CD4-positive, CD25-positive, alpha-beta regulatory T cell (primary cell): ENCODE measurements at regions not wholly inside any gene's neighbourhood (a gene's known extent, or its start where the extent isn't known, plus 50 kb on each side); places are given as distances from the start of the nearest gene placed in this dataset.

Experiments used
- ATAC-seq, 2 donors: fragments of 150-1000 bp; cut with Tn5 transposase; one replicate each; pipeline ENCODE4 v1.10.0; 2021; ENCODE audit warnings: low read depth in 2 of 2, moderate number of reproducible peaks in 2 of 2, moderate library complexity in 1 of 2
- DNase-seq, 3 donors: peaks; one replicate each; pipeline versions ENCODE4 v3.0.0 to v3.0.0-alpha.2; 2012 to 2022; ENCODE audit warnings: mixed read lengths in 1 of 3
- H3K27ac ChIP-seq: one replicate; pipeline ENCODE4 v1.7.0; 2013; ENCODE audit warnings: mild to moderate bottlenecking, low read length; ENCODE audit not compliant: insufficient read depth, poor library complexity, severe bottlenecking
- H3K27me3 ChIP-seq: one replicate; pipeline ENCODE4 v1.7.0; 2013; ENCODE audit warnings: low read length; ENCODE audit not compliant: control insufficient read depth, insufficient read depth
- H3K36me3 ChIP-seq: one replicate; pipeline ENCODE4 v1.7.0; 2013; ENCODE audit warnings: mild to moderate bottlenecking, low read length, moderate library complexity; ENCODE audit not compliant: control insufficient read depth, insufficient read depth
- H3K4me1 ChIP-seq: 2 replicates; pipeline ENCODE4 v1.7.0; 2013; ENCODE audit warnings: mild to moderate bottlenecking, low read length; ENCODE audit not compliant: insufficient read depth, control insufficient read depth, poor library complexity, severe bottlenecking
- H3K4me3 ChIP-seq: one replicate; pipeline ENCODE4 v1.7.0; 2013; ENCODE audit warnings: low read depth, mild to moderate bottlenecking, low read length, moderate library complexity
- H3K9me3 ChIP-seq, 2 experiments: 1 replicate in 1 of 2; 2 replicates in 1 of 2; pipeline ENCODE4 v1.7.0; 2013; ENCODE audit warnings: low read length in 2 of 2, mild to moderate bottlenecking in 1 of 2, moderate library complexity in 1 of 2; ENCODE audit not compliant: control insufficient read depth in 2 of 2
- H3K27ac Mint-ChIP-seq, 3 donors: one replicate each; pipeline ENCODE4 v1.8.0; 2020 to 2022; ENCODE audit warnings: mild to moderate bottlenecking in 3 of 3, mixed read lengths in 3 of 3, moderate library complexity in 2 of 3
- H3K27me3 Mint-ChIP-seq: one replicate; pipeline ENCODE4 v1.8.0; 2022; ENCODE audit warnings: mild to moderate bottlenecking, mixed read lengths
- H3K36me3 Mint-ChIP-seq: one replicate; pipeline ENCODE4 v1.8.0; 2020; ENCODE audit warnings: mixed read lengths
- H3K4me1 Mint-ChIP-seq, 4 donors: one replicate each; pipeline ENCODE4 v1.8.0; 2020 to 2022; ENCODE audit warnings: mixed read lengths in 4 of 4, mild to moderate bottlenecking in 1 of 4
- H3K4me3 Mint-ChIP-seq, 4 donors: one replicate each; pipeline ENCODE4 v1.8.0; 2020 to 2022; ENCODE audit warnings: mild to moderate bottlenecking in 4 of 4, mixed read lengths in 4 of 4, moderate library complexity in 3 of 4
- H3K9me3 Mint-ChIP-seq, 7 donors: one replicate each; pipeline ENCODE4 v1.8.0; 2020 to 2022; ENCODE audit warnings: mixed read lengths in 7 of 7, mild to moderate bottlenecking in 3 of 7, moderate library complexity in 2 of 7

DNA sequence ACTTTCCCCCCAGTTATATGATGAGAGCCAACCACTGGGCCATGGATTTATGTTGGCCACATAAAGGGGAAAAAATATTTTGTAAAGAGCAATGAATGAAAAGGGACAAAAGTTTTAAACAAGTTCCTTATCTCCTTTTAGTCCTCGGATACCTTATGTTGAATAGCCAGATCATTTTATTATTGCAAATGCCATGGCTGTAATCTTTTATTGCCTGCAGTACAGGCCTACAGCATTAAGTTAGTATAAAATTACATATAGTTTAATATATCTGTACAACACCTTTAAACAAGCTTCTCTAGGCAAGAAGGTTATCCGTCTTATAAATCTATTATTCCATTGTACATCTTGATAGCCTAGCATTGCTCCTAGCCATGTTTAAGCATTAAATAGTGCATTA, 93.9 kb upstream of the SLC35B3 start:
- H3K27ac ChIP-seq = no peak overlapping the region
- ATAC-seq (no peak), DNase-seq (no peak)
- no peaks in the 10 kb centered on the region for H3K9me3 ChIP-seq
- Mint-ChIP-seq H3K4me3 (no peak overlapping the region), H3K36me3 (no peaks in the 10 kb centered on the region), H3K4me1 (peaks cover 0 to 2% (median 0%) of the 10 kb centered on the region in 4 donors), H3K27me3 (no peaks in the 10 kb centered on the region), H3K27ac (no peak overlapping the region), H3K9me3 (no peaks in the 10 kb centered on the region)
- no peaks in the 10 kb centered on the region for H3K4me1 ChIP-seq
- H3K27me3 ChIP-seq = no peaks in the 10 kb centered on the region
- H3K36me3 ChIP-seq = no peaks in the 10 kb centered on the region
- H3K4me3 ChIP-seq = no peak overlapping the region

DNA sequence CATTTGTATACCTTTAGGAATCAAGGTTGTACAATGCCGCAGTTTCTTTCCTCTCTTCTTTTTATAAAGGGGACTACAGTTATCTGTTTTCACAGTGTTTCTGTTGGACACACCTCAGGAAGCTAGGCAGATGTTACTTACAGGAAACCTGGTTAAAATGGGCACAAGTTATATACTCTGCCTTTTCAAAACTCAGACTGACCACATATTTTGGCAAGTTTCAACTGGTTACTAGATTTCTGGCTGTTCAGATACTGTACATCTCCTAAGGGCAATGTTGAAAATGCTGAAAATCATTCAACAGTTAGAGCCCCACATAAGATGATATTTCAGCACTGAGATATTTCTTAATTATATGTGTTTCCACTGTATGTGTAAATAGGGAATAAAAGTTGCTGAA, 92.5 kb upstream of the SLC35B3 start:
- H3K27me3 ChIP-seq = no peaks in the 10 kb centered on the region
- no peaks in the 10 kb centered on the region for H3K4me1 ChIP-seq
- Mint-ChIP-seq H3K27me3 (no peaks in the 10 kb centered on the region), H3K4me1 (peaks cover 0 to 2% (median 0%) of the 10 kb centered on the region in 4 donors), H3K27ac (no peak overlapping the region), H3K4me3 (no peak overlapping the region), H3K9me3 (no peaks in the 10 kb centered on the region), H3K36me3 (no peaks in the 10 kb centered on the region)
- ATAC-seq (no peak), DNase-seq (no peak)
- H3K4me3 ChIP-seq = no peak overlapping the region
- H3K27ac ChIP-seq = no peak overlapping the region
- no peaks in the 10 kb centered on the region for H3K9me3 ChIP-seq
- H3K36me3 ChIP-seq = no peaks in the 10 kb centered on the region

DNA sequence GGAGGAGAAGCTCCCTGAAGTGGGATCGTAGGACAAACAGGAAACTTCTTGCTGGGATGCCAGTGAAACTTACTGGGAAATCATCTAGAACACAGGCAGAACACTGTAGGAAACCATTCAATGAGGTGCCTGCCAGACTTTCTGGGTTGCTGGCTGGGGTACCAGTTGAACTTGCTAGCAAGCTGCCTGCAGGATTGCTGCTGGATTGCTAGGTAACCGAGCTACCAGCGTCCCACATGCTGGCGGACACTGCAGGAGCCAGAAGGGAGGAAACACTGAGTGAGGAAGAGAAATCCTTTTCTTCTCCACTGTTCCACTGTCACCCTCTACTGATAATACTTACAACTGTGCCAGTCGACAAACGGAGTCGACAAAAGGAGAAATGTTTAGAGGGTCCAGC, 91.3 kb upstream of the SLC35B3 start:
- Histone ChIP-seq H3K27me3 (no peaks in the 10 kb centered on the region), H3K4me1 (no peaks in the 10 kb centered on the region), H3K27ac (no peak overlapping the region), H3K36me3 (no peaks in the 10 kb centered on the region), H3K4me3 (no peak overlapping the region), H3K9me3 (no peaks in the 10 kb centered on the region)
- Mint-ChIP-seq H3K27ac (no peak overlapping the region), H3K4me1 (peaks cover 0 to 2% (median 0%) of the 10 kb centered on the region in 4 donors), H3K27me3 (no peaks in the 10 kb centered on the region), H3K36me3 (no peaks in the 10 kb centered on the region), H3K4me3 (no peak overlapping the region), H3K9me3 (peaks cover 0 to 8% (median 0%) of the 10 kb centered on the region in 7 donors)
- ATAC-seq = no peak
- DNase-seq = no peak

DNA sequence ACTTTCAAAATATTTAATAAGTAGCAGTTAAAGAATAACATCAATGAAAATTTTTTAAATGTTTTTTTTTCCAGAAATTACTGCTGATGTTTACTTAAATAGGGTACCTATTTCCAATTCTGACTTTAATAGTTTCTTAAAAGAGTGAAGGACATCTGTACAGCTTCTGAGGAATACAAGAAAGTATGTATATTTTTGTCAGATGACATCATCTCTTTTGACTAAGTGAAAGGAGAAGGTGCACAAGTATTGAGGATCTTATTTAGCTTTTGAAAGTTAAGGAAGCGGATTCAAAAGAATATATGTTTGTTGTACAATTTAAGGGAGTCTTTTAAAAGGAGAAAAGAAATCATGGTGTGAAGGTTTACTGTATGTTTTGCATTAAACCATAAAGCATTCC, 90.0 kb upstream of the SLC35B3 start:
- no peaks in the 10 kb centered on the region for H3K9me3 ChIP-seq

DNA sequence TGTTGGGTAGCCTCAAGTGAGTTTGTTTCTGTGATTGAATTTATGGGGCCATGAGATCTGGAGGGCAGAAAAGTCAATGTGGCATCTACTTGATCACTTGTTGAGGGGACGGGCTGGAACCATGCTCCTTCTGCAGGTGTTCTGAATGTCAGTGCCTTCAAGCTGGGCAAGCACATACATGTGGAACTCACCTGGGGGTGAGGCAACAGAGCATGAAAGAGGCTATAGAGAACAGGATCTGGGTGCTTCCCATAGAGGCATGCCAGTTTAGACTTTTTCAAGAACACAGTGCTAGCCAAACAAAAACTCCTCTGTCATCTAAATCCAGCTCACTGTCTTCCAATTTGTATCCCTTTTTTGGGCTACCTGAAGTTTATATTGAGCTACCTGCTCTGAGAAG, 77.8 kb upstream of the SLC35B3 start:
- Mint-ChIP-seq H3K27me3 (no peaks in the 10 kb centered on the region), H3K27ac (no peak overlapping the region), H3K4me3 (no peak overlapping the region), H3K9me3 (peaks cover 0 to 5% (median 3%) of the 10 kb centered on the region in 7 donors), H3K36me3 (peaks cover 3% of the 10 kb centered on the region), H3K4me1 (no peaks in the 10 kb centered on the region)
- H3K9me3 ChIP-seq = no peaks in the 10 kb centered on the region
- no peak for DNase-seq
- no peaks in the 10 kb centered on the region for H3K27me3 ChIP-seq
- ATAC-seq = no peak
- H3K4me3 ChIP-seq = no peak overlapping the region
- H3K27ac ChIP-seq = no peak overlapping the region
- H3K36me3 ChIP-seq = no peaks in the 10 kb centered on the region
- no peaks in the 10 kb centered on the region for H3K4me1 ChIP-seq

More for the DNA sequence above, 90.0 kb upstream of the SLC35B3 start:
- no peak for DNase-seq
- H3K4me1 Mint-ChIP-seq = peaks cover 0 to 2% (median 0%) of the 10 kb centered on the region in 4 donors
- no peak overlapping the region for H3K4me3 Mint-ChIP-seq
- no peaks in the 10 kb centered on the region for H3K36me3 Mint-ChIP-seq
- peaks cover 0 to 9% (median 2%) of the 10 kb centered on the region in 7 donors for H3K9me3 Mint-ChIP-seq
- H3K36me3 ChIP-seq = no peaks in the 10 kb centered on the region
- H3K27me3 Mint-ChIP-seq = no peaks in the 10 kb centered on the region
- H3K27ac Mint-ChIP-seq = no peak overlapping the region
- no peak for ATAC-seq
- no peaks in the 10 kb centered on the region for H3K27me3 ChIP-seq
- H3K4me1 ChIP-seq = no peaks in the 10 kb centered on the region
- H3K4me3 ChIP-seq = no peak overlapping the region
- no peak overlapping the region for H3K27ac ChIP-seq

DNA sequence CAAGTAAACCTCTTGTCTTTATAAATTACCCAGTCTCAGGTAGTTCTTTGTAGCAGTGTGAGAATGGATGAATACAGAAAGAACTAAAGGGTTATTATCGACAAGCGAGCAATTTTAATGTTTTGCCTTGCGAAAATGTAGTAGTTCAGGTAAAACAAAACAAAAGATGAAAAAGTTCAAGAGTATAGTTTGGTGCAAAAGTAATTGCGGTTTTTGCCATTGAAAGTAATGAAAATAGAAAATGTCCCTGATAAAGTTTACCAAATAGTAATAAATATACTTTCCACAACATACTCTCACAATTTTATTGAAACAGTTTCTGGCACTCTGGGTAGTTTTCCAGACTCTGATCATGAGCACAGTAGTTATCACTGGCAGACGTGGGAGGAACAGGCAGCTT, 71.9 kb upstream of the SLC35B3 start:
- Histone ChIP-seq H3K4me3 (no peak overlapping the region), H3K27ac (no peak overlapping the region), H3K9me3 (no peaks in the 10 kb centered on the region), H3K4me1 (no peaks in the 10 kb centered on the region), H3K27me3 (no peaks in the 10 kb centered on the region), H3K36me3 (no peaks in the 10 kb centered on the region)
- Mint-ChIP-seq H3K4me1 (peaks cover 0 to 2% (median 0%) of the 10 kb centered on the region in 4 donors), H3K9me3 (peaks cover 0 to 8% (median 3%) of the 10 kb centered on the region in 7 donors), H3K27ac (peak overlapping the region in 1 of 3 donors; percentile 43), H3K4me3 (no peak overlapping the region), H3K36me3 (no peaks in the 10 kb centered on the region), H3K27me3 (no peaks in the 10 kb centered on the region)
- no peak for DNase-seq
- ATAC-seq = no peak

DNA sequence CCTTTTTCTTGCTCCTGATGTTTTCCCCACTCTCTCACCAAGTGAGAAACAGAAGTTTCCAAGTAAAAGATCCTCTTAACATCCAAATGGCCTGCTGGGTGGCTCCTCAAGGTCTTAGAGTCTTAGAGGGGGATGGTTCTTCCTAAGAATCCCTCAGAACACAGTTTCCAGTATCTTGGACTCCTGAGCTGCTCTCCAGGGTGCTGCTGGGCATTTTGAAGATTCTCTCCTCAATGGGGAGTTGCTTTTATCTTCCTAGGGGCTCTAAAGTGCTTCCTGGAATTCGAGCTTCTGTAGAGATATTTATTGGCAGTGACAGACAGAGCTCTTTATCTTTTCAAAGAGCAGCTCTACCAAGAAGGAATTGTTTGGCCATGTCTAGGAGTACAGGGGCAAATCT, 70.8 kb upstream of the SLC35B3 start:
- DNase-seq (no peak), ATAC-seq (no peak)
- Histone ChIP-seq H3K36me3 (no peaks in the 10 kb centered on the region), H3K27ac (no peak overlapping the region), H3K9me3 (no peaks in the 10 kb centered on the region), H3K4me3 (no peak overlapping the region), H3K27me3 (no peaks in the 10 kb centered on the region), H3K4me1 (no peaks in the 10 kb centered on the region)
- Mint-ChIP-seq H3K9me3 (peaks cover 0 to 8% (median 3%) of the 10 kb centered on the region in 7 donors), H3K4me1 (peaks cover 0 to 2% (median 0%) of the 10 kb centered on the region in 4 donors), H3K27ac (no peak overlapping the region), H3K4me3 (no peak overlapping the region), H3K27me3 (no peaks in the 10 kb centered on the region), H3K36me3 (no peaks in the 10 kb centered on the region)

DNA sequence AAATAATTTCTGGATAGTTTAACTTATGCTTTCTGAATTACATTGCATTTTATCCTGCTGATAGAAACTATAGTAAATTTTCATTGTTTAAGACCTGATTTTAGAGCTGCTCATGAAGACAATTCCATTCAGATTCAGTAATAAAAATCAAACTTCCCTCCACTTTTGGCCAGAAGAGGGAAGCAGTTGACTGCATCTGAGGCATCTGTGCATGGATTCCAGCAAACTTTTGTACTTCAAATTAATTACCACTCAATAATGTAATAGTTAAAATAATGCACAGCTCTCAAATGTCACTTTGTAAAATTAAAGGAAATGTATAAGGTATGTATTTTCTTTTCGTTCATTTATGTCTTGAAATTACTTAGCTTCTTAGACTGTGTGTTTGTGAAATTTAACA, 64.2 kb upstream of the SLC35B3 start:
- Histone ChIP-seq H3K9me3 (no peaks in the 10 kb centered on the region), H3K36me3 (no peaks in the 10 kb centered on the region), H3K27ac (no peak overlapping the region), H3K27me3 (no peaks in the 10 kb centered on the region), H3K4me1 (no peaks in the 10 kb centered on the region), H3K4me3 (no peak overlapping the region)
- no peaks in the 10 kb centered on the region for H3K4me1 Mint-ChIP-seq
- no peak overlapping the region for H3K27ac Mint-ChIP-seq
- peaks cover 3% of the 10 kb centered on the region for H3K36me3 Mint-ChIP-seq
- no peak for DNase-seq
- no peak overlapping the region for H3K4me3 Mint-ChIP-seq
- peaks cover 0 to 14% (median 0%) of the 10 kb centered on the region in 7 donors for H3K9me3 Mint-ChIP-seq
- ATAC-seq = no peak
- H3K27me3 Mint-ChIP-seq = no peaks in the 10 kb centered on the region
